Suprapubic skin (tissue), 3 donors: ENCODE measurements at regions not wholly inside any gene's neighbourhood (a gene's known extent, or its start where the extent isn't known, plus 50 kb on each side); places are given as distances from the start of the nearest gene placed in this dataset.

Source experiments
- EP300 ChIP-seq: sonication (generic); formaldehyde crosslinking; IDR thresholded peaks from one replicate; pipeline ENCODE4 v1.6.1; 2017; ENCODE audit warnings: antibody characterized with exemption
- TF ChIP-seq, protein P1 (sequence below), 2 donors: fragments of 200-600 bp in 1 of 2; fragments of 450-650 bp in 1 of 2; sonication (generic) in 1 of 2; IDR thresholded peaks; one replicate each; pipeline ENCODE4 v1.5.1; 2016 to 2019; ENCODE audit warnings: antibody characterized with exemption in 2 of 2, mild to moderate bottlenecking in 1 of 2, moderate library complexity in 1 of 2

DNA sequence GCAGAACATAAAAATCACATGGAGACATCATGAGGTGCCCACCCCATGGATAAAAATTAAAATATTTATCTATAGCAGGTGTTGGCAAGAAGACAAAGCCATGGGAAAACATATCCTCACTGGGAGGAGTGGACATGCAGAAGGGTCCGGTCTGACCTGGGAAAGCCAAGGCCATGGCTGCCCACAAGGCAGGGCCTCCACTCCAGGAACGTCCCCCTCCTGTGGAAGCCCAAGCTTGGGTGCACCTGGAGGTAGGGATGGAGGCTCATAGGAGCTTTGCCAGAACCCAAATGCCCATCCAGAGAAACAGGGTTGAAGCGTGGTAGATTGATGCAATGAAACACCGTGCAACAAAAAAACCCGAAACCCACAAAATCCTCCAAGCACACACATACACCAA is 81.4 kb upstream of the COL5A1 start:
- TF ChIP-seq, protein P1, sequence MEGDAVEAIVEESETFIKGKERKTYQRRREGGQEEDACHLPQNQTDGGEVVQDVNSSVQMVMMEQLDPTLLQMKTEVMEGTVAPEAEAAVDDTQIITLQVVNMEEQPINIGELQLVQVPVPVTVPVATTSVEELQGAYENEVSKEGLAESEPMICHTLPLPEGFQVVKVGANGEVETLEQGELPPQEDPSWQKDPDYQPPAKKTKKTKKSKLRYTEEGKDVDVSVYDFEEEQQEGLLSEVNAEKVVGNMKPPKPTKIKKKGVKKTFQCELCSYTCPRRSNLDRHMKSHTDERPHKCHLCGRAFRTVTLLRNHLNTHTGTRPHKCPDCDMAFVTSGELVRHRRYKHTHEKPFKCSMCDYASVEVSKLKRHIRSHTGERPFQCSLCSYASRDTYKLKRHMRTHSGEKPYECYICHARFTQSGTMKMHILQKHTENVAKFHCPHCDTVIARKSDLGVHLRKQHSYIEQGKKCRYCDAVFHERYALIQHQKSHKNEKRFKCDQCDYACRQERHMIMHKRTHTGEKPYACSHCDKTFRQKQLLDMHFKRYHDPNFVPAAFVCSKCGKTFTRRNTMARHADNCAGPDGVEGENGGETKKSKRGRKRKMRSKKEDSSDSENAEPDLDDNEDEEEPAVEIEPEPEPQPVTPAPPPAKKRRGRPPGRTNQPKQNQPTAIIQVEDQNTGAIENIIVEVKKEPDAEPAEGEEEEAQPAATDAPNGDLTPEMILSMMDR (IDR thresholded peaks at IDR 0.05) = no peak
- no peak for TF ChIP-seq EP300
